CD14-positive monocyte (primary cell): ENCODE measurements at regions not wholly inside any gene's neighbourhood (a gene's known extent, or its start where the extent isn't known, plus 50 kb on each side); places are given as distances from the start of the nearest gene placed in this dataset.
A peak's percentile ranks its signal among the peaks of the same experiment; 100 is the strongest.

Experiments used
- DNase-seq, 3 donors: peaks; one replicate each; pipeline ENCODE4 v3.0.0-alpha.2; 2011 to 2022
- H2AFZ ChIP-seq: 2 replicates; pipeline ENCODE4 v1.6.0; 2012; ENCODE audit warnings: mild to moderate bottlenecking, low read depth, low read length, inconsistent platforms; ENCODE audit not compliant: insufficient read depth, poor library complexity, severe bottlenecking
- H3K27ac ChIP-seq, 2 donors: 1 replicate in 1 of 2; 2 replicates in 1 of 2; pipeline ENCODE4 v1.5.1; 2012 to 2013; ENCODE audit warnings: low read length in 2 of 2, control low read depth in 1 of 2, inconsistent platforms in 1 of 2, low read depth in 1 of 2, mild to moderate bottlenecking in 1 of 2
- H3K27me3 ChIP-seq, 2 donors: one replicate each; pipeline versions ENCODE4 v1.6.0 to v1.6.1; 2011 to 2013; ENCODE audit warnings: low read length in 2 of 2; ENCODE audit not compliant: control insufficient read depth in 2 of 2, insufficient read depth in 2 of 2
- H3K36me3 ChIP-seq, 2 donors: replicated peaks in 1 of 2; 1 replicate in 1 of 2; 2 replicates in 1 of 2; pipeline versions ENCODE4 v1.5.1 to v1.6.1; 2012 to 2013; ENCODE audit warnings: low read length in 2 of 2, control low read depth in 1 of 2, inconsistent platforms in 1 of 2, mild to moderate bottlenecking in 1 of 2; ENCODE audit not compliant: insufficient read depth in 2 of 2, control insufficient read depth in 1 of 2
- H3K4me1 ChIP-seq, 2 donors: 1 replicate in 1 of 2; 2 replicates in 1 of 2; pipeline versions ENCODE4 v1.5.1 to v1.6.1; 2012 to 2013; ENCODE audit warnings: low read length in 2 of 2, control low read depth in 1 of 2, inconsistent platforms in 1 of 2, mild to moderate bottlenecking in 1 of 2, moderate library complexity in 1 of 2; ENCODE audit not compliant: insufficient read depth in 2 of 2, control insufficient read depth in 1 of 2
- H3K4me2 ChIP-seq: replicated peaks from 2 replicates; pipeline ENCODE3; 2012; ENCODE audit warnings: low read length, moderate library complexity, mild to moderate bottlenecking; ENCODE audit not compliant: poor library complexity, severe bottlenecking; ENCODE audit errors: extremely low read depth
- H3K4me3 ChIP-seq, 3 experiments: fragments of 200-600 bp in 1 of 3; sonication (generic) in 1 of 3; replicated peaks in 1 of 3; 1 replicate in 2 of 3; 2 replicates in 1 of 3; pipeline ENCODE4 v1.5.1; 2011 to 2013; ENCODE audit warnings: low read length in 3 of 3, mild to moderate bottlenecking in 3 of 3, control low read depth in 2 of 3, low read depth in 2 of 3, inconsistent platforms in 1 of 3, moderate library complexity in 1 of 3
- H3K79me2 ChIP-seq: 2 replicates; pipeline ENCODE4 v1.6.0; 2012; ENCODE audit warnings: mild to moderate bottlenecking, control low read depth, inconsistent platforms, low read length, moderate library complexity; ENCODE audit not compliant: insufficient read depth
- H3K9ac ChIP-seq: 2 replicates; pipeline ENCODE4 v1.6.0; 2017; ENCODE audit warnings: low read length, mild to moderate bottlenecking; ENCODE audit not compliant: insufficient read depth, poor library complexity, severe bottlenecking
- H3K9me3 ChIP-seq, 2 donors: replicated peaks in 1 of 2; 1 replicate in 1 of 2; 2 replicates in 1 of 2; pipeline versions ENCODE4 v1.5.1 to v1.6.1; 2012 to 2013; ENCODE audit warnings: low read length in 2 of 2, control low read depth in 1 of 2; ENCODE audit not compliant: control insufficient read depth in 1 of 2, insufficient read depth in 1 of 2
- H4K20me1 ChIP-seq: 2 replicates; pipeline ENCODE4 v1.6.0; 2012; ENCODE audit warnings: mild to moderate bottlenecking, low read length, control low read depth, moderate library complexity; ENCODE audit not compliant: insufficient read depth
- H3K27ac Mint-ChIP-seq, 7 donors: one replicate each; pipeline ENCODE4 v1.8.0; 2020; ENCODE audit warnings: mild to moderate bottlenecking in 7 of 7, mixed read lengths in 7 of 7, moderate library complexity in 6 of 7, inconsistent platforms in 2 of 7
- H3K27me3 Mint-ChIP-seq, 3 donors: one replicate each; pipeline ENCODE4 v1.8.0; 2021 to 2022; ENCODE audit warnings: low read depth in 3 of 3, mild to moderate bottlenecking in 3 of 3, mixed read lengths in 3 of 3, moderate library complexity in 3 of 3, inconsistent platforms in 1 of 3
- H3K36me3 Mint-ChIP-seq, 2 donors: one replicate each; pipeline ENCODE4 v1.8.0; 2020; ENCODE audit warnings: mixed read lengths in 2 of 2, inconsistent platforms in 1 of 2, mild to moderate bottlenecking in 1 of 2
- H3K4me1 Mint-ChIP-seq: one replicate; pipeline ENCODE4 v1.8.0; 2020; ENCODE audit warnings: mild to moderate bottlenecking, mixed read lengths
- H3K4me3 Mint-ChIP-seq, 2 donors: one replicate each; pipeline ENCODE4 v1.8.0; 2020; ENCODE audit warnings: mild to moderate bottlenecking in 2 of 2, mixed read lengths in 2 of 2, moderate library complexity in 1 of 2
- H3K9me3 Mint-ChIP-seq, 7 donors: one replicate each; pipeline ENCODE4 v1.8.0; 2020 to 2022; ENCODE audit warnings: mixed read lengths in 7 of 7, mild to moderate bottlenecking in 6 of 7, moderate library complexity in 6 of 7, inconsistent platforms in 2 of 7
- CTCF ChIP-seq: fragments of 200-600 bp; IDR thresholded peaks from one replicate; pipeline ENCODE4 v1.8.0; 2022; ENCODE audit warnings: antibody characterized with exemption, mild to moderate bottlenecking
- WGBS: methylation state at CpG from one replicate; pipeline ENCODE4 v1.1.5; 2013; ENCODE audit warnings: missing lambda C conversion rate; ENCODE audit not compliant: insufficient coverage; 5-methylcytosine and 5-hydroxymethylcytosine counted together
- intact Hi-C, 2 donors: fragments of 100-400 bp; cut with micrococcal nuclease; formaldehyde crosslinking; loops; one replicate each; pipeline versions ENCODE4 v1.15.0 to v1.15.1; 2023

- Histone ChIP-seq H3K4me2 (no peak overlapping the region), H3K4me1 (no peaks in the 10 kb centered on the region), H3K9me3 (no peaks in the 10 kb centered on the region), H3K4me3 (no peak overlapping the region), H4K20me1 (no peaks in the 10 kb centered on the region), H3K9ac (no peak overlapping the region), H3K79me2 (no peaks in the 10 kb centered on the region), H3K27ac (no peak overlapping the region), H3K36me3 (no peaks in the 10 kb centered on the region), H3K27me3 (no peaks in the 10 kb centered on the region), H2AFZ (no peak overlapping the region)
- Mint-ChIP-seq H3K27ac (no peak overlapping the region), H3K27me3 (peaks cover 2 to 5% (median 3%) of the 10 kb centered on the region in 3 donors), H3K4me3 (no peak overlapping the region), H3K36me3 (no peaks in the 10 kb centered on the region), H3K4me1 (no peaks in the 10 kb centered on the region), H3K9me3 (peaks cover 0 to 3% (median 0%) of the 10 kb centered on the region in 7 donors)
- no peak for DNase-seq
- TF ChIP-seq CTCF: no peak
- intact Hi-C loops: no loop called here
Measured at GRCh38 chr12:75818863-75819262, 212.7 kb downstream of the PHLDA1 start.

GRCh38 chr12:75816897-75817296 is 214.7 kb downstream of the PHLDA1 start:
- intact Hi-C loops: no loop called here

More at GRCh38 chr12:75816897-75817296, 214.7 kb downstream of the PHLDA1 start:
- peak; percentile 20 for TF ChIP-seq CTCF
- Histone ChIP-seq H3K27ac (no peak overlapping the region), H3K4me1 (no peaks in the 10 kb centered on the region), H3K27me3 (no peaks in the 10 kb centered on the region), H3K4me3 (no peak overlapping the region), H4K20me1 (no peaks in the 10 kb centered on the region), H3K36me3 (no peaks in the 10 kb centered on the region), H3K9ac (no peak overlapping the region), H3K4me2 (no peak overlapping the region), H3K79me2 (no peaks in the 10 kb centered on the region), H2AFZ (no peak overlapping the region), H3K9me3 (no peaks in the 10 kb centered on the region)
- no peaks in the 10 kb centered on the region for H3K4me1 Mint-ChIP-seq
- H3K27me3 Mint-ChIP-seq: peaks cover 2 to 5% (median 3%) of the 10 kb centered on the region in 3 donors
- 20% methylated on average over 1 of the region's 1 CpG for WGBS
- H3K9me3 Mint-ChIP-seq: no peaks in the 10 kb centered on the region
- no peak overlapping the region for H3K27ac Mint-ChIP-seq
- no peaks in the 10 kb centered on the region for H3K36me3 Mint-ChIP-seq
- peak; percentile 0 to 44 (median 26) for DNase-seq
- H3K4me3 Mint-ChIP-seq: no peak overlapping the region
